ENCODE measurements at regions not wholly inside any gene's neighbourhood (a gene's known extent, or its start where the extent isn't known, plus 50 kb on each side); places are given as distances from the start of the nearest gene placed in this dataset.
"Not testable (repeated sequence)": the region's sequence is repeated elsewhere in the genome, so short reads cannot be mapped to it uniquely, and the experiment has no call there.

DNA sequence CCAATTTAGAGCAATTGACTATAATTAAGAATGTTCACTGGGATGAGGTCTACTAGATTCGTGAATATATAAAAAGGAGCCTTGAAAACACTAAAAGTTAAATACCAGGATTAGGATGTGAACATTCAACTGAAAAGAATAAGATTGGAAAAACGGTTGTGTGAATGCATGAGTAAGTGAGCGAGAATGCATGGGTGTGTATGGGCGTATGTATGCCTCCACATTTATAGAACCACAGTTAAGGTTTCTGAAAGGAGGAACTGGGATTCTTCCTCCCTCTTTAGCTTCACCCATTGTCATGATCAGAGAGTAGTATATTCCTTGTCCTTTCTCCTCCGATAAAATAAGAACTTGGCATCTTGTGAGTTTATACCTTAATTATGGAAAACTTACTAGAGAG, 151.1 kb upstream of the UBE2E3 start:
- no peak for DNase-seq

DNA sequence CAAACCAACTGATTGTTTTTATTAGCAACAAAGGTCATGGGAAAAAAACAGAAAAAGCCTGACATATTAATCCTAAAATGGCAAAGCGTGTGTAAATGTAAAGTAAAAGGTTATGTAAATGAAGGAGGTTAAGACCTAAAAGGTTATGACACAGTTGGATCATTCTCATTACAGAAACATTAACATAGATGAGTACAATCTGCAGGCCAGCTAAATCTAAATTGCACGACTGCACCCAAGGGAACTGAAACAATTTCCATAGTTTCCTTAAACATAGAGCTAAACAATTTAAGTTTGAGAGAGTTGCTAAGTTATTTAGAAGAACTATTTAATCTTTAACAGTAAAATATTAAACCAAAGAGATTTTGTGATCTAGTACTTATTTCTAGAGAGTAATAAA, 151.6 kb upstream of the UBE2E3 start:
- no peak for DNase-seq

DNA sequence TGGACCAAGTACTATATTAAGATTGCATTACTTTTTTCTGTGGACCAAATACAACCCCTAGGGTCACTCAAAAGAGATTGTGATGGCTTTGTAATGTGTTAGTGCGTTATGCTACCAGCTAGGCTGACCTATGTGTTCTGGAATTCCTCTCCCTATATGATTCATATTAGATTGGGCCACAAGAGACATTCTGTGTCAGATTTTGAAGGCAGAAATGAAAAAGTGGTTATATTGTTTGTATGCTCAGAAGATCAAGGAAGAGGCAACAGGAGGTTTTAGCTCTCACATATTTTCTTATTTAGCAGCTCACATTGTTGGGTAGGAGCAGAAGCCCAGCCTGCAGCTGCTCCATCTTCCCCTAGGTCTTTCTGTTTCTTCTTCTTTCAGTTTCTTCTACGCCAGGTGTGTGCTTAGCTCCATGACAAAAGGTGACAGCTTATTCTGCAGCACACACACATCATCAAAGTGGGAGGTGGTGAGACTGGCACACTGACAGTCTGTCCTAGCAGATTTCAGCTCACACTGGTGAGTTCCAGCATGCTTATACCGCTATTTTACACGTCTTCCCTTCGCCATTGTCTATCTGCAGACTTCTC, 156.8 kb upstream of the UBE2E3 start:
- DNase-seq: no peak

DNA sequence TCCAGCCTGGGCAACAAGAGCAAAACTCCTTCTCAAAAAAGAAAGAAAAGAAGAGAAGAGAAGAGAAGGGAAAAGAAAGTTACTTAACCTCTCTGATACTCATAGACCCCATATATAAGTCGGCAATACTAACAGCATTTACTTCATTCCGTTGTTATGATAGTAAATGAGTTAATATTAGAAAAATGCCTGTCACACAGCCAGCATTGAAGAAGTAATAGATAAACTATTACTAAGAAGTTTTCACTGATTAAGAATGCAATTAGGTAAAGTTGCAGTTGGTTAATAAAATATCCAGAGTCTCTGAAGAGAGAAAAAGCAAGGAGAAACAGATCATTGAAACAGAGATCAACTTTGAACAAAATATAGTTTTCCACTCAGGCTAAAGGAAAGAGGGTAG, 161.3 kb upstream of the UBE2E3 start:
- no peak for DNase-seq

DNA sequence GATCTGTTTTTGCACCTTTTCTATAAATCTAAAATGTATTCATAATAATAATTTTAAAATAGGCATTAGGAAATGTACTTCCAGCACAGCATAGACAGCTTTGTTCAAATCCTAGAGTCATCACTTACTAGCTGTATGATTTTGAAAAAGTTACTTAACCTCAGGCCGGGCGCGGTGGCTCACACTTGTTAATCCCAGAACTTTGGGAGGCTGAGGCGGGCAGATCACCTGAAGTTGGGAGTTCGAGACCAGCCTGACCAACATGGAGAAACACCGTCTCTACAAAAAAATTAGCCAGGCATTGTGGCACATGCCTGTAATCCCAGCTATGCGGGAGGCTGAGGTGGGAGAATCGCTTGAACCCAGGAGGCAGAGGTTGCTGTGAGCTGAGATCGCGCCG, 161.7 kb upstream of the UBE2E3 start:
- not testable (repeated sequence) for DNase-seq

DNA sequence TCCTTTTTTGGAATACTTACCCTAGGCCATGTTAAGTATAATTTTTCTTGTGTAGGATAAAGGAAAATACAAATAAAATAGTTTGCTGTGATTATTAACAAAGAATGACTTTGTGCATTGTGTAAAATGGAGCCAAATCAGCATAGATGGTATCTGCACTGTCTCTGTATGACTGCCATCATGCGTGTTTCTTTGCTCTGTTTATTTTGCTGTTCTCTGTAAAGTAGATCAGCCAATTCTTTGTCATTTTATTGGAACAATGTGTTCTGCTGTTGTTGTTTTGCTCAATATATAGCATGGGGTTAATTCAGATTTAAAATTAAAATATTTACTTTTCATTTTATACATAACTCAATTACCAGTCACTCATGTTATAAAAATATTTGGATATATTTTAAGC, 181.3 kb upstream of the UBE2E3 start:
- DNase-seq: no peak

DNA sequence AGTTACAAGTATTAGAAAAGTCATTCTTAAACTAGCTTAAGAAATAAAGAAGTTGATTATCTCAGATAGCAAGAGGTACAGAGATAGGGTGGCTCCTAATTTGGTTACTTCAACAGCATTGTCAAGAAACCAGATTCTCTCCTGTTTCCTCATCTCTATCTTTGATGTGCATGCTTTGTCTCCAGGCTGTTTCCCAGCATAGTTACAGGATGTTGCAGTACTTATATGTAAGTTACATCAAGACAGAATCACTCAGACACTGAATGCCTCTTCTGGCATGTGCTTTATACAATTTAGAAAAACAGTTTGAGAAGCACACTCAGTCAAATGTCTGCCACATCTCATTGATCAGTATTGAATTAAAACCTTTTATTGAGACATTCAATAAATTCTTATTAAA, 189.5 kb upstream of the UBE2E3 start:
- no peak for DNase-seq

DNA sequence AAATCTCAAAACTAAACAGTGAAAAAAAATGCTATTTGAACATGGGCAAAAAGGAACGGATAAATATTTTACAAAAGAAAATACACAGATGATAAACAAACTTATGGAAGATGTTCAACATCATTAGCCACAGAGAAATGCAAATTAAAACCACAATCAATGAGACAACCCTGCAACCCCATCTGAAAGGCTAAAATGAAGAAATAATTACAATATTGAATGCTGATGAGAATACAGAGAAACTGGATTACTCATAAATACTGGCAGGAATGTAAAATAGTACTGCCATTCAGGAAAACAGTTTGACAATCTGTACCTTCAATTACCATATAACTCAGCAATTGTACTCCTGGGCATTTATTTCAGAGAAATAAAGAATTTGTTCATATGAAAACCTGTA, 193.1 kb upstream of the UBE2E3 start:
- no peak for DNase-seq

DNA sequence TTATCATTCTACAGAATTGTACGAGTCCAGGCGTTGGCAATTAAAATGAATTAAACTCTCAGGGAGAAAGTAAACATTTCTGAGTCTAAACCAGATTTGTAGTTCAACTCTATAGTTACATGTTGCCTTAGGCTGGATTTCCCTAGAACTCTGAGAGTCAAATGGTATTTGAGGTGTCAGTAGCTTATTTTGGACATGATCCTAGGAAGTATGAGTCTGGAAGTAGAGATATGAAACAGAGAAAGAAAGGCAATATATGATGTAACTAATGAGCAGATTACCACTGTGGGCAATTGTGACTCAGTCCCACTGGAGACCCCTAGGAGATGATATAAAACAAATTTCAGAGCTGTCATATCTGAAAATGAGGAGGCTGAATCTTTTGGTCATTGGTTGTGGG, 199.1 kb upstream of the UBE2E3 start:
- DNase-seq: no peak

DNA sequence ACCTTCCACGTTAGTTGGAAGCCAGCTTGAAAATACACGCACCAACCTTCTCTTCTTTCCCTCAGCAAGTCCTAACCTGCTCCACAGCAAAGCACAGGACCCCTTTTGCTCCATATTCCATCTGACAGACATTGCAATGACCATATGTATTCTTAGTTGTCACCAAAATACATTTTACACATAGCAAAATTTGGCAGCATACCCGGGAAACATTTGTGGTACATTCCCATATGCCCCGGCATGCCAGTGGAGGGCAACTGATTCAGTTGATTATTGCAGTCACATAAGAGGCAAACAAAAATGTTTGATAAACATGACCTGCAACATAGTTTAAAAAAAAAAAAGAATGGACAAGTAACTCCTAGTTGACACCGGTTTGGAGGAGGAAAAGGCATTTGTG, 202.1 kb upstream of the UBE2E3 start:
- no peak for DNase-seq

DNA sequence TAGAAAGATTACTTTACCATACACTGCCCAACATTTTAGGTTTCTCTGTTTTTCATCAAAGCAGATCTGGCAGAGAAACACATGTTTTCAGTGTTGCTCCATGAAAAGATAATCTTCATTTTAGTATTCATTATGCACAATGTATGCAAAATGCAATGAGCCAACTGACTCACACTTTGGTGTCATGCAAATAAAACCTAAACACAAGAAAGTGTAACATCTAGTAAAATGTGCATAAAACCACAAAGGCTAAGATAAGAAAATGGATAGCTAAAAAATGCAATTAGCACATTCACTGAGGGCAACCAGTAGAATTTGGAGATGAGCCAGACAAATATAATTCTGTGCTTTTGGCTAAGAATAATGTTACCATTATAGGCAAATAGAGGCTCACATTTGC, 203.5 kb upstream of the UBE2E3 start:
- no peak for DNase-seq

DNA sequence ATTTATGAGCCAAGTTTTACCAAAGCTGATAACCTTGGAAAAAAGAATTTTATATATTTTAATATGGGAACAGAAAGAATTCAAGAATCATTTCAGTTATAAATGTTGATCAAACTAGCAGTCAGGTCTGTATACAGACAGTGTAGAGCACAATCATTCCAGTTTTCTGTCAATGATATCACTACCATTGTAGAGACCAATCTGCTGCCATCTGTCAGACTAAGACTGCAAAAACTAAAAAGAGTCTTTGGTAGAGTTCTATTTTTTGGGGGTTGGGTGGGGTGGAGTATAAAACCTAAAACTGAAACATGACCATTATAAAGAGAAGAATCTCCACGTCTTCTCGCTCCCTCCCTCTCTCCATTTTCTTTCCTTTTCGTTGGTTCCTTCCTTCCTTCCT, 204.7 kb upstream of the UBE2E3 start:
- DNase-seq: no peak

DNA sequence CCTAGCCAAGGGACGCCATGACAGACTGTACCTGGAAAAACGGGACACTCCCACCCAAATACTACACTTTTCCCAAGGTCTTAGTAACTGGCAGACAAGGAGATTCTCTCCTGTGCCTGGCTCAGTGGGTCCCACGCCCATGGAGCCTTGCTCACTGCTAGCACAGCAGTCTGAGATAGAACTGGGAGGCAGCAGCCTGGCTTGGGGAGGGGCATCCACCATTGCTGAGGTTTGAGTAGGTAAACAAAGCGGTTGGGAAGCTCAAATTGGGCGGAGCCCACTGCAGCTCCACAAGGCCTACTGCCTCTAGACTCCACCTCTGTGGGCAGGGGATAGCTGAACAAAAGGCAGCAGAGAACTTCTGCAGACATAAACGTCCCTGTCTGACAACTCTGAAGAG, 215.1 kb upstream of the UBE2E3 start:
- not testable (repeated sequence) for DNase-seq

DNA sequence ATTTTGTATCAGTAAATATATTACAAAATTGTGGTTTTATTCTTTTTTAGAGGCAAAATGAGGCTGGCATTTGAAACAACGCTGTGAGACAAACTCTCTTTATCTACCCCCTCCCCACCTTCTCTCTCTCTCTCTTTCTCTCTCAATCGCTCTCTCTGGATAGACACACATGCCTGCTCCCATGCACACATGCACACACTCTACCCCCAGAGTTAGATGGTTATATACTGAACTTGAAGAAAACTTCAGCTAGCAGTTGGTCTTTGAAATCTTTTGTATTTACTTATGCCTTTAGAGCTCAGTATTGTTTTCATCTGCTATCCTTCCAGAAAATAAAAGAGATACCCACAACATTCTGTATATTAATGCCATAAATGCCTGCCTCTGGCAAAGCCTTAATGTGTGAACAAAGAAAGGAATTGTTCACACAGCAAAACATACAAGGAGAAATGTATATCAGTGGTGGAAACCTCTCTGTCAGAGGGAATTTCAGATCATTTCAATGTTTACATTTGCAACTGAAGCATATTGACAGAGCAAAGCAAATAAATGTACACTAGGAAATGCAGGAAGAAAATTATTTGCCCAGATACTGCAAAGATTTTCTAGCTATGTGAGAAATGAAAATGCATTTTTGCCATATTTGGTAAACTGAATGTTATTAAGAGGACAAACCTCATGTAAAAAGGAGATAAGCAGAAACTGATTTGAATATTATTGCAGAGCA, 217.0 kb upstream of the UBE2E3 start:
- no peak for DNase-seq

DNA sequence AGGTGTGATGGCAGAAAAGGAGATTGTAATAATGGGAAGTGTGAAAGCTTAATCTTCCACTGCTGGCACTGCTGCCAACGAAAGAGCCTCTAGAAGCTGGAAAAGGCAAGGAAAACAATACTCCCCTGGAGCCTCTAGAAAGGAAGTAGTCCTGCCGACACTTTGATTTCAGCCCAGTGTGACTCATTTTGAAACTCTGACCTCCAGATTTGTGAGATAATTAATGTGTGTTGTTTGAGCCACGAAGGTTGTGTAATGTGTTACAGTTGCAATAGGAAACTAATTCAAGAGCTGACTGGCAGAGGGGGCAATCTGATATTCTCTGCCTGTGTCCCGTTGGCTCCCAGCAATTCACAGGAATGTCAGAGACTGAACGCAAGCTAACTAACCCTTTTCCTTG, 219.2 kb upstream of the UBE2E3 start:
- no peak for DNase-seq

DNA sequence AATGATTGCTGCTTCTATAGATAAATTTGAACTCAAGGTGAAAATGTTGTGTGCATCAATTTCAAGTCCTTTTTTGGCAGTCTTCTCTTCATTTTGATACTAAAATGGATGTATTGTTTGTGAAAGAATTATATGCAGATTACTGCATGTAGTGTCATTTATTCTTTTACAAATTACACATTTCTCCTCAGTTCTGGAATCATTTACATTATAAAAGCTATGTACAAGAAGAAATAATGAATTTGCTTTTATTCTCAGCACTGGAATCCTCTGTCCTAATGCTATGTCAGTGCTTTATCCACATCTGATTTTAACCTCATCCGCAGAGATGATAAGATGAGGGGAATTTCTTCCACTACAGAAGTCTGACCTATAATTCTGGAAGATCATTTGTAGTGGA, 220.8 kb upstream of the UBE2E3 start:
- DNase-seq: no peak

DNA sequence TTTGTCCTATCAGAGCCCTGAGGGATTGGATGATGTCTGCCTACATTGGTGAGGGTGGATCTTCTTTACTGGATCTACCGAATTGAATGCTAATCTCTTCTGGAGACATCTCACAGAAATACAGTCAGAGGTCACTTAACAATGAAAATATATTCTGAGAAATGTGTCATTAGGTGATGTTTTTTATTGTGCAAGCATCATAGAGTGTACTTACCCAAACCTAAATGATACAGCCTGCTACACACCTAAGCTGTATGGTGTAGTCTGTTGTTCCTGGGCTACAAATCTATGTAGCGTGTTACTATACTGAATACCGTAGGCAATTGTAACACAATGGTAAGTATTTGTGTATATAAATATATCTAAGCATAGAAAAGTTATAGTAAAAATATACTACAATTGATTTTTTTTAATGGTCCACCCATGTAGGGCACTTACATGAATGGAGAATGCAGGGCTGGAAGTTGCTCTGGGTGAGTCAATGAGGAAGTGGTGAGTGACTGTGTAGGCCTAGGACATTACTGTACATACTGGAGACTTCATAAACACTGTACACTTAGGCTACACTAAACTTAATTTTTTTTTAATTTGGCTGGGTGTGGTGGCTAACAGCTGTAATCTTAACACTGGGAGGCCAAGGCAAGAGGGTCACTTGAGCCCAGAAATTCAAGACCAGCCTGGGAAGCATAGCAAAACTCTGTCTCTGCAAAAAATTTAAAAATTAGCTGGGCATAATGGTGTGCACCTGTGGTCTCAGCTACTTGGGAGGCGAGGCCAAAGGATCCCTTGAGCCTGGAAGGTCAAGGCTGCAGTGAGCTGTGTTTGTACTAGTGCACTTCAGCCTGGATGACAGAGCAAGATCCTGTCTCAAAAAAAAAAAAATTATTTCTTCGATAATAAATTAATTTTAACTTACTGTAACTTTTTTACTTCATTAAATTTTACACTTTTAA, 226.3 kb upstream of the UBE2E3 start:
- DNase-seq: no peak

DNA sequence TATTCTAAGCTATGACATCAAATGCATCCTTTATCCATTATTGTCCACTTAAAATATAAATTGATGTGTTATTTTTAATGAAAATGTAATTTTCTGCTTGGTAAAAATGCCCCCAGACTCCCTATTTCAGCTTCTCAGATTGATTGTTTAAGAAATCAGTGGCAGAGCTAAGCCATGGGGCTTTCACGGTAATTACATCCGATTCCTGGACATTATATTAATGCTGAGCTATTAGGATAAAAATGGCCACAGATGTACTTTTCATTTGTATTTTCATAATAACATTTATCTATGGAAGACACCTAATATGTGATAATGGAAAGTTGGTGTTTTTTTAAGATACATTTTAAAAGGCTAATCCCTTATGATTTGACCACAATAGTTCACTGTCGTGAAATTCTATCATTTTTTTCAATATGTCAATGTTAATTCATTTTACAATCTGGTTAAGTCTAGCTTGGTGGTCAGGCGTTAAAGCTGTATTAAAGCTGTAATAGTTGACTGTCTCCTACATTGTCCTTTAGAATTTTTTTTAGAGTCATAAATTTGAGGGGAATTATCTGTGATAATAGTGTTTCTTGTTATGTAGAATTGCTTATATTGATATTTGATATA, 229.0 kb upstream of the UBE2E3 start:
- DNase-seq: no peak

DNA sequence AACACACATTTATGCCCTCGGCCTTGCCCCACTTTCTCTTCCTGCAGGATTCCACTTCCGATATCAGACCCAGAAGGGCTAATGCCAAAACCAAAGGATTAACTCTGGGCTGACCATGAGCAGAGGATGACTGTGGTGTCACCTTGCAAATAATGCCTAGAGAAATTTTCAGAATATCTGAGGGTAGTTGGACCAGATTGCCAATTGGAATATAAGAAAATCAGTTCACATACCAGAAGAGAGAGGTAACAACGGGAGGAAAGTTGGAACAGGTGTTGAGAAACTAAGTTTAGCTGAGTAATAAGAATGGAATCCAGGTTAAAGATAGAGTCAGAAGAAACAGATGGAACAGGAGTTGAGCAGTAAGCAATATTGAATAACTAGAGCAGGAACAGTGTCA, 232.7 kb upstream of the UBE2E3 start:
- no peak for DNase-seq

DNA sequence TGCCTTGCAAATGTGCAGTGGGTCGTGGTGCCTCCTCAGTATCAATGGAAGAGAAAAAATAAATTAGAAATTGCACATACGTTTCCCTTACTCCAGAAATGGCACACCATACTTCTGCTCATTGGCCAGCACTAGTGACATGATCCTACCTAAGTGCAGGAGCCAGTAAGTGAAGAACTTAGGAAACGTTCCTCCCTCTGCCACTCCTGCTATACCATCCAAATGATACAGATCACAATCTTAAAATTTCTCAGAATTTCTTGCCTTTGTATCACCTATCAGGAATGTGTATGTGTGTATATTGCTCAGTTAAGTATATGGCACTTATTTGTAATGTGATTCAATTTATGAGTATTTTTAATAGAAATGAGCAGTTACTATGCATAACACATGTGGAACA, 237.0 kb upstream of the UBE2E3 start:
- DNase-seq: no peak

DNA sequence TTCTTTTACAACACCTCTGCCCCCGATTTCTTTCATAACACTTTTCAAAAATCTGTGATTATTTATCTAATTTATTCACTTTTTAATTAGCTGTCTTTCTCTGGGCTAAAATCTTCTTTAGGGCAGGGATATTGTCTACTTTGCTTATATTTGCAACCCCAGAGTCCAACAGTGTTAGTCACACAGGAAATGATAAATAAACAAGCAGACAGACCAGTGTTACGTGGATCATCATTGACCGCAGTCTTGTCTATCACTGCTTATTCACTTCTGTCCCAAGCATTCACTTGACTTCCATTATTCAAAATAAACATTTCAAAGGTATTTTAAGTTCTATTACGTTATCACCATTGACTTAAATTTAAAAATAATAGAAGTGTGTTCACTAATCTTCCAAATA, 237.6 kb upstream of the UBE2E3 start:
- no peak for DNase-seq

DNA sequence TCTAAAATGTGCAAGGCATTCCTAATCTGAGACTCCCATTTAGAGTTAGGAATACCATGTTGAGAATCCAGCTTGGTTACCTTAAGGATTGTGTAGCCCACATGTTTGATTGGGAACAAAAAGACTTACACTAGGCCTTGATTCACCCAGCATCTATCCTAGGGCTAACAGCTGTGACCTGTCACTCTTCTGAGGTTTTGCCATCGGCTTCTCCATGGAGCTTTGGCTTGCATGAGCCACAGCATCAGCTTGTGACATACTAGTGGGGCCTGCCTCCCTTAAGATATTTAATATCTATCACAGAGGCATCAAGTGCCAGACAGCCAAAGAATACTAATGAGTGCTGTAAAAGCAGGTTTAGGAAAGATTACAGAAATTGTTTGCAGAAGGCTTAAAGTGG, 241.3 kb upstream of the UBE2E3 start:
- no peak for DNase-seq

DNA sequence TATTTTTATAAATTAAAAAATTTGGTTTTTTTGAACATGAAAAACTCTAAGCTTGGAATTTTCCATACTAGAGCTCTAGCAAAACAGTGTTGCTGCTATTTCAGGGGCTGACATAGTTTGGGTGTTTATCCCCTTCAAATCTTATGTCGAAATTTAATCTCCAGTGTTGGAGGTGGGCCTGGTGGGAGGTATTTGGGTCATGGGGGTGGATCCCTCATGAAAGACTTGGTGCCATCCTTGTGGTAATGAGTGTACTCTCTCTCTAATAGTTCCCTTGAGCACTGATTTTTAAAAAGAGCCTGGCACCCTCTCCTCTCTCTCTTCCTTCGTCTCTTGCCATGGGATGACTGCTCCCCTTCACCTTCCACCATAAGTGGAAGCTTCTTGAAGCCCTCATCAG, 244.6 kb upstream of the UBE2E3 start:
- DNase-seq: no peak

DNA sequence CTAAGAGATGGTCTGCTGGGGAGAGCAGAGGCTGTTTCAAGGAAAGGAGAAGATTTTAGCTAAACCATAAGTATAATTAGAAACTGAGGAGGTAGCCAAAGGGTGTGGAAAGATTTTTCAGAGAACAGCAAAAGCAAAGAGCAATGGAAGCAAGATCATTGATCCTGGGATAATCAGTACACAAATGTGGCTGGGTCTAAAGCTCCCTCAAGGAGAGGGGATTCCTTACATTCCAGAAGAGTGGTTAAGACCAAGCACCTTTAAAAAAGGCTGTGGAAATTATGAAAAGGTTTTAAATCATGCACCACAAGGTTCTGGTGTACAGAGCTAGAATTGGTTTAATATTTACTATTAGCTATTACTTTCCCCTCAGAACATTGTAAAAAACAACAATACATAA, 246.0 kb upstream of the UBE2E3 start:
- no peak for DNase-seq
